EL (cell line): ENCODE measurements at regions not wholly inside any gene's neighbourhood (a gene's known extent, or its start where the extent isn't known, plus 50 kb on each side); places are given as distances from the start of the nearest gene placed in this dataset.
"Not testable (repeated sequence)": the region's sequence is repeated elsewhere in the genome, so short reads cannot be mapped to it uniquely, and the experiment has no call there.

ENCODE experiments used
- DNase-seq: peaks from one replicate; pipeline ENCODE4 v3.0.0-alpha.2; 2016

DNA sequence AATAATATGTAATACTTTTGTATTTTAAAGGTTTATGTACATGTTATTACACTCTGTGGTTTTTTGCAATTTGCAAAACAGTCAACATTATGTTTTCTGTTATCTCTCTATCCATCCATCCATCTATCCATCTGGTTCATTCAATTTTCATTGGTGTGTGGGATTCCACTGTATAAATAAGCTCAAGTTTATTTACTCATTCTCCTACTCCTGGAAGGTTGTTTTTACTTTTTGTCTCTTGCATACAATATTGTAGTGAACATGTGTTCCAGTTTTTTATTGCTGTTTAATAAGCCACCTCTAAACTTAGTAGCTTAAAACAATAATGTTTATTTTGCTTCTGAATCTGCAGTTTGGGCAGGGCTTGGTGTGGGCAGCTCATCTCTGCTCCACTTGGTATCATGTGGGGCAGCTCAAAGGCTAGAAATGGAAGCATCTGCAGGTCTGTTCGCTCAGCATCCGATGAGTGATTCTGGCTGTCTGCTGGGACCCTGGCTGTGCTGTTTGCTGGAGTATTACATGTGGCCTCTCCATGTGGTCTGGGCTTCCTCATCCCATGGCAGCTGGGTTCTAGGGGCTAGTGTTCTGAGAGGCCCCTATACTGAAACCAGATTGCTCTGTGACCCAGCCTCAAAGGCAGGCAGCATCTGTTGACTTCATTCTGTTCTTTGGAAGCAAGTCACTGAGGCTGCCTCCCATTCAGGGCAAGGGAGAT lies 98.8 kb downstream of the SLC25A47 start:
- no peak for DNase-seq

DNA sequence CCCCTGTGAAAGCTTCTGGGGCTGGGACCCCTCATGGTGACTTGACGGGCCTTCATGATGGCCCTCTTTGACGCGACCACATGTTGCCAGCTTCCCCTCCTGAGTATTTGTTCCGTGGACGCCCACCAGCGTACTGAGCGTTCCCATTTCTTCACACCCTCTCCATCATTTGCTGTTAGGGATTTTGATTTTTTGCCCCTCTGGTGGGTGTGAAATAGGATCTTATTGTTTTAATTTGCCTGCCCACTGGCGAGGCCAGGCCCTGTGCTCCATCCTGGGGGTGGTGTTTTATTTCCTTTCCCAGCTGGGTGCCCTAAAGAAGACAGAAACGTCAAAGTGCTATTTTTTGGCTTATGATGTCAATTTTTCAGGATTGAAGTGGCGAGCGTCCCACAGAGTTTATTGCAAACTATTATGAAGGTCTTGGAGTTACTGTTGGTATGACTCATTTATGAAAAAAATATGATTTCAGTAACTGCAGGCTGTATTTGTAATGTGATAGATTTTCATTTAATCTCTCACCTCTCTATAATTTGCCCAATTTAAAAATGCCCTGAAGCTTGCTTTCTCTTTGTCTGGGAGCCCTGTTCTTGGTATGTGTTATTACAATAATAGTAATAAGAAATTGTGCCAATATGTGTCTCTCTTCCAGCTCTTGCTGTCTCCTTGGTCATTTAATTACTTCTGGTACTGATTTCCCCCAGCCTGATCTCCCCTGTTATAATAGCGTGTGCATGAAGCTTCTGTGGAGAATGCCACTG lies 99.6 kb downstream of the SLC25A47 start:
- no peak for DNase-seq

DNA sequence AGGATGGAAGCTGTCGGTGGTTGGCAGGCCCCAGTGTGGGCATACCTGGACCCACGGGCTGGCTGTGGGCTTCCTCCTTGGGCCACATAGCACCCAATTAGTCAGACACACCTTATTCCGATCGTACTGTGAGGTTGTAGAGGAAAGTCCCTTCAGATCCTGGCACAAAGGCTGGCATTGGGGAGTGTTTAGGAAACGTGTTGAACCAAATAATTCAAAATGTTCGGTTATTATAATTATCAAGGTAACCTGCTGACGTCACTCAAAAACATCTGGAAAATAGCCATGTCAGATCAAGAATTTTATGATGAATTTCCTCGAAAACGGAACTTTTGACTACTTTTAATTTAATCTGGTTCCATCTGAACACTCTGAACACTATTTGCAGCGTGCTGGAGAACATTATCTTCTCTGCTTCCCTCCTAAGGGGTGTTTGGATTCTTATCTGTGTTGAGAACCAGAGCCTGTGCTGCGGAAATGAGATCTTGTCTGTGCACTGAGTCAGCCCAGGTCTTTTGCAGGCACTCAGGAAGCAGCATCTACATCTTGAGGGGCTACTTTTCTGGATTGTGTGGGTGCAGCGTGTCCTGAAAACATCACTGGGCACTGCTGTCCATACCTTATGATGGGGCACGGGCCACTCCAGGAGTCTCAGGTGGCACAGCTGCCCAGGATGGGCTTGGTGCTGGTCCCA lies 100.3 kb downstream of the SLC25A47 start:
- DNase-seq = no peak

DNA sequence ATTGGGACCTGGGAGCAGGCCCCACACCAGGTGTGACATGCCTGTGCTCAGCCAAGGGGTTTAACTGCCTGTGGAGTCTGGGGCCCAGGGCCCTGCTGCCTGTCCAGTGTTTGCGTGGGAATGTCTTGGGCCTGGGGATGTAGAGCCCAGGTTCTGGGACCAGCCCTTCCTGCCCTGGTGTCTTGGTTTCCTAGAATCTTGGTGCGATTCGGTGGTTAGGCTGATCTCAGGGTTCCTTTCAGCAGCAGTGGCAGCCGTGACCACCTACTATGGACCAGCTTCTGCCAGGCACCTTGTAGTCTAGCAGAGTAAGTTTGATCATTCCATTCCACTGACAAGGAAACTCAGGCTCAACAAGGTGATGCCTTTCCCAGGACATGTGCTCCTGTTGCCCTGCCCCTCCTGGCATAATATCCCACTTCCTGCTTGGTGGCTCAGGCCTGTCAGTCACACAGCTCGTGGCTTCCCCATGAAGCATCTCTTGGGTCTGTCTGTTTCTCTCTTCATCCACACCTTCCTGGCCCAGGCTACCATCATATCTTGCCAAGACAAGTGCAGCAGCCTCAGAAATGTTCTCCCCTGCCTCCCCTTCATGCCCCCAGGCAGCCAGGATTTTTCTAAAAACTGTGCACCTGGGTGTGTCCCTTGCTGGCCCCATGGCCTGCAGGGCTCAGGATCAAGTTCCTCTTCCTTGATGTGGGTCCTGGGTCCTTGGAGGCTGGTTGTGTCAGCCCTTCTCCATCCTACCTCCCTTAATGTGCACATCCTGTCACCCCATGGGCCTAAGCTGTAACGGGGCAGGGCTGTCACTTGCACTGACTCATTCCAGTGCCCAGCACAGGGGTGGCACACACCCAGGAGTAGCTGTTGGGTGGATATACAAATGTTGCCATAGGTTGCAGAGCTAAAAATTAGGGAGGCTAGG lies 101.6 kb downstream of the SLC25A47 start:
- no peak for DNase-seq

DNA sequence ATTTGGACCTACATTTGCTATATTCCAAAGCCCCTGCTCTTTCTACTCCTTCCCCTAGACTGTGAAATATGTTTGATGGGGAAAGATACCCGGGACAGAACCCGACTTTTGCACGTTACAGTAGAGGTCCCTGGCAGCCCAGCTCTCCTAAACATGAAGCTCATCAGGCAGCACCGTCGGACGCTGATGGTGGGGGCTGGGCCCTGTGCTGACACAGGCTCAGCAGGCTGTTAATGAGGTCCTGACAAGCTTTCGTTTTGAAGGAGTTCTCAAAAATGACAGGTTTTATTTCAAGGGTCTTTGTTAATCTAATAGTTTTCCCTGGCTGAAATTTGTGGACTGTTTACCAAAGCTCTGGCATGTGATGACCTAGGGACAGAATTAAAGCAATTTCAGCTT lies 102.3 kb downstream of the SLC25A47 start:
- DNase-seq = no peak

DNA sequence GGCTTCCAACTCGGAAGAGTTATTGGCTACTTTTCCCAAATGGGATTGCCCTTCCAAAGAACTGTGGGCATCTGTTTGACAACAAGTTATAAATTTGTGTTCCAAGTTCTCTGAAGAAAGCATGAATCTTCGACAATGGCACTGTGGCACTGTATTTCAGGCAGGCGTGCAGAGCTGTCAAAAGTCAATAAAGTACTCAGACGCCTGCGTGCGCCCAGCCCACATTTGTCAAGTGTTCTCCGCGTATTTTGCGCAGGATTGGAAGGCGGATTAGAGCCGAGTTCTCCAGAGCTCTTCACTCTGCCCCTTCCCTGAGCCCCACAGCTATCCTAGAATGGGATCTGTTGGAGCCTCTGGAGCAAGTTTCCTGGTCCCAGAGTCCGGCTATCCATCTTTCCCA lies 103.2 kb downstream of the SLC25A47 start:
- DNase-seq = no peak

DNA sequence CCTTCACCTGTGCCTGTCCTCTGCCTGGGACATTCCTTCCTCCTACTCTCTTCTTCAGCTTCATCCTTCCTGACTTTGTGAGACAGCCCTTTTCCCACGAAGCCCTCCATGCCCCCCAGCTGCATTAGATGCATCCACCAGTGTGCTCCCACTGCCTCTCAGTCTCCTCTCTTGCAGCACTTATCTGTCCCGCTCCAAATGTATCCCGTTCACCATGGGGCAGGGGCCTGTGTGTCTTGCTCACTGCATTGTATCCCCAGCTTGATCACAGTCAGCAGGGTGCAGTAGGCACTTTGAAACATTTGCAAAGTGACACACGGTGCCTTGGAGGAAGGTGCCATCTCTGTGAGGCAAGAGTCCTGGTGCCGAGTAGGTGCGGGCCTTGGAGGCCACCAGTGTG lies 104.0 kb downstream of the SLC25A47 start:
- DNase-seq = no peak

DNA sequence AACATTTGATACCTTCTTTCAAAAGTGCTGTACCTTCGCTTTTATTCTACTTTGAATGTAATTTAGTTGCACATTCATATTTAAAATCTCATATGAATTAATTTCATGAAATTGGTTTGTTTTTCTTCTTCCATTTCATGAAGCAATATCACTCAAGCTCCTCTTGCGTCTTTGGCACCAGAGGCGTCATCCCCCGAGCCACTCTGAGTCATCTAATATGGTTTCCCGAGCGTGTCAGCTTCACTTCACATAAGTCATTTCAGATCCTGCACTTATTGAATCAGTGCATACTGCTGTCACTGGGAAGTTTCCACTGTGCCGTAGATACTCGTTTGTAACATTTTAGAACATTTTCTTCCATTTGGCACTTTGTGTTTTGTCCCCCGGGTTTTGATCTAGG lies 105.6 kb downstream of the SLC25A47 start:
- DNase-seq = peak; percentile 65

DNA sequence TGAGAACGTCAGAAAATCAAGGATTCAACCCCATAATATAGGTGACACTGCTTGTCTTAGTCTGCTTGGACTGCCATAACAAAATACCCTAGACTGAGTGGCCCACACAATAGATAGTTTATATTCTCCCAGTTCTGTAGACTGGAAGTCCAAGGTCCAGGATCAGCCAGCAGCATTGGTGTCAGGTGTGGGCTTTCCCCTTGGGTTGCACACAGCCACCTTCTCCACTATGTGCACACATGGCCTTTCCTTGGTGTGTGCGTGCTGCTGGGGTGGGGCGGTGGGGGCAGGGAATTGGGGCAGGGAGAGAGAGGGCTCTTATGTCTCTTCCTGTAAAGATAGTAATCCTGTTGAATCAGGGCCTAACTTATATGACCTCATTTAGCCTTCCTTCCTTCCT lies 106.4 kb downstream of the SLC25A47 start:
- no peak for DNase-seq

DNA sequence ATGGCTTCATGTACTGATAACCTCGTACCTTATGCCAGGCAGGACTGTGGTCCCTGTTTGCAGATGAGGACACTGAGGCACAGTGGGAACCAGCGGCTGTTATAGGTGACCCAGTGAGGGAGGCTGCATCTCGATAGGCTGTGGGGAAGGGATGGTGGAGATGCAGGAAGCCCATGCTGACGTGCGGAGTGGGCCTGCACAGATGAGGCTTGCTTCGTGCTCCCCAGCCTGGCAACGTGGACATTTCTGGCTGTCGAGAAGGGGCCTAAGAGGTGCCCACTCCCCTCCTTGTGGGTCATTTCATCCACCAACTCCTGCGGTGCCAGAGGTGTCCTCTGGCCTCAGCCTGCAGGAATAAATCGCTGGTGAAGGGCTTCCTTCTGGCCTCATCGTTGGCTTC lies 107.4 kb downstream of the SLC25A47 start:
- DNase-seq = no peak

DNA sequence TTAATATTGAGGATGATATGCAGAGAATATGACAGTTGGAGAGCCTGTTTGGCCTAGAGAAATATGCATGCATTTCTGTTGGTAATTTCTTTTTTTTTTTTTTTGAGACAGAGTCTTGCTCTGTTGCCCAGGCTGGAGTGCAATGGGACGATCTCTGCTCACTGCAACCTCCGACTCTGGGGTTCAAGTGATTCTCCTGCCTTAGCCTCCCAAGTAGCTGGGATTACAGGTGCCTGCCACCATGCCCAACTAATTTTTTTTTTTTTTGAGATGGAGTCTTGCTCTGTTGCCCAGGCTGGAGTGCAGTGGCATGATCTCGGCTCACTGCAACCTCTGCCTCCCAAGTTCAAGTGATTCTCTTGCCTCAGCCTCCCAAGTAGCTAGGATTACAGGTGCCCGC lies 108.3 kb downstream of the SLC25A47 start:
- not testable (repeated sequence) for DNase-seq

DNA sequence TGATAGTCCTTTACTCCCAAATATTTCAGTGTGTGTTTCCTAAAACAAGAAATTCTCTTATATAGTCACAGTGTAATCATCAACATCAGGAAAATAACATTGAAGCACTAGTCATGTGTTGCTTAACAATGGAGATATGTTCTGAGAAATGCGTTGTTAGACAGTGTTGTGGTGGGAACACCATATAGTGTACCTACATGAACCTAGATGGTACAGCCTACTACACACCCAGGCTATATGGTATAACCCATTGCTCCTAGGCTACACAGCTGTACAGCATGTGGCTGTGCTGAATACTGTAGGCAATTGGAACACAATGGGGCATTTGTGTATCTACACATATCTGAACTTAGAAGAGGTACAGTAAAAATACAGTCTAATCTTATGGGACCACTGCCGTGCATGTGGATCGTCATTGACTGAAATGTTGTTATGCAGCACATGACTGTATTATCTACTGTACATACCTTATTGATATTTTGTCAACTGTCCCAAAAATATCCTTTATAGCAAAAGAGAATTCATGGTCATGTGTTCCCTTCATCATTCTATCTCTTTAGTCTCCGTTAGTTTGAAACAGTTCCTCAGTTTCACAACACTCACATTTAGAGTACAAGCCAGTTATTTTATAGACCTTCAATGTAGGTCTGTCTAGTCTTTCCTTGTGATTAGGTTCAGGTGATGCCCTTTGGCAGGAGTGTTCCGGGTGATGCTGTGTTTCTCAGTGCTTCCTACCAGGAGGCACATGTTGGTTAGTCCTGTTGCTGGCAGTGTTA lies 109.7 kb downstream of the SLC25A47 start:
- no peak for DNase-seq

DNA sequence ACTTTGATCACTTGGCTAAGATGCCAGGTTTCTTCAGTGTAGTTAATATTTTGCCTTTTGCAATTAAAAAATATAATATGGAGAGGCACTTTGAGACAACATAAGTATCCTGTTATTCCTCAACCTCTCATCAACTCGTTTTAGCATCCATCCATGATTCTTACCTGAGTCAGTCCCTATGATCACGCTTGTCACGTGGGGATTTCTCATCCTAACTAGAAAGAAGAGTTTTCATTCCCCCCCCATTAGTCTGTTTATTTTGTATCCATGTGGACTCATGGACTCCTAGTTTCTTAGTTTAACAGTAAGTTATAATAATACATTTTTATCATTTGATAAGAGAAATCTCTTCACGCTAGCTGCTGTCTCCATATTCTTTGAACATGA lies 110.3 kb downstream of the SLC25A47 start:
- no peak for DNase-seq

DNA sequence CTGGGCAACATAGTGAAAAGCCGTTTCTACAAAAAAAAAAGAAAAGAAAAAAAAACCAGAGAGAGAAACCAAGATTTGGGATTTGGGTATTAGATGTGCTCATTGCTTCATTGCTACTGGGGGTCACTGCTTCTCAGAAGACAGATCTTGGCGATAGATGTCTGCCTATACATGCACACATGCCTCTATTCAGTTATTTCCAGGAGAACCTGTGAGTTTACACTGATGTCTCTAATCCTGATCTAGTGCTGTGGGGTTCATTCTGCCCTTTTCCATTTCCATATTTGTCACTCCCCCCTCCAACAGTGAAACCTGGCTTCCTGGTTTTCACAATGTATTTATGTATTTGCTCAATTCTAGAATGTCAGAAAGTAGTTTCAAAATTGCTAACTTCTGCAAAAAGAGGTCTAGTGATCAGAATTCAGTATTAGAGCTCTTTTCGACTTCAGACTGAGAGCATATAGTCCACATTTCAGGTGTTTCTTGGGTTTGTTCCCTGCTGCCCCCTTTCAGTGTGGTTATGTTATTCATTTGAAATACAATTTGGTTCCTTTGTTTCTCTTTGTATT lies 111.0 kb downstream of the SLC25A47 start:
- DNase-seq = no peak

DNA sequence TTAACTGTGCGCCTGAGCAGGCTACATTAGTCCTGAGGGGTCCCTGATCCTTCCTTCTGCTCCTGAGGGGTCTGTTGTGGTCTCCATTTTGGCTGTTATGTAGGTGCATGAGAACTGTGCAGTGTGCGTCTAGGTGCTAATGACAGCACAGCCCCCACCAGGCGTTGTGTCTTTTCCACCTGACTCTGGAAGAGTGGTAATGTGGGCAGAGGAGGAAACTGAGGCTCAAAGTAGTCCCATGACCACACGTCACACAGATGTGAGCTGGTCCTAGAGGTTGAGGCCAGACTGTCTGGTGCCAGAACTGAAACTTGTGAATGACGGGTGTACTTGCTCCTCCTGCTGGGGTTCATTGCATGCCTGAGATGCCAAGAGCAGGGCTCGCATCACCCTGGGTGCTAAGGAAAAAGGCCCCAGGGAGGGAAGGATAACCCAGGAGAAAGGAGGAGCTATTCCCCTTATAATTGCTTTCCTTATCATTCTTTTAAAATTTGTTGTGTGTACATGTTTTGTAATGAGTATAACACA lies 111.8 kb downstream of the SLC25A47 start:
- DNase-seq = peak; percentile 62

DNA sequence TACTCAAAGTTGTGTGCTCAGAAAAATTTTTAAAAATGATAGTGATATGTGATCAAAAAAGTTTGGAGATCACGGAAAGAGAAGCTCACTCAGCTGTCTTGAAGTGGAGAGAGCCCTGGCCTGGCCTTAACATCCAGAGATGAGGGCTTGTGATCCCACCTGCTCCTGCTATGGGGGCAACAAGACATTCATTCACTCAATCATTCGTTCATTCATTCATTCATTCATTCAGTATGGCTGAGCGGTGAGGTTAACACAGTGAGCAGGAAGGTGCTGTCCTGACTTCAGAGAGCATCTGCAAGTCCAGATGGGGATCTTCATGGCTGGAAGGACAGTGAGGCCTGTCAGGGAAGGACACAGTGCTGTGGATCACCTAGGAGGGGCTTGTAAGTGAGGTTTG lies 112.3 kb downstream of the SLC25A47 start:
- DNase-seq = no peak

DNA sequence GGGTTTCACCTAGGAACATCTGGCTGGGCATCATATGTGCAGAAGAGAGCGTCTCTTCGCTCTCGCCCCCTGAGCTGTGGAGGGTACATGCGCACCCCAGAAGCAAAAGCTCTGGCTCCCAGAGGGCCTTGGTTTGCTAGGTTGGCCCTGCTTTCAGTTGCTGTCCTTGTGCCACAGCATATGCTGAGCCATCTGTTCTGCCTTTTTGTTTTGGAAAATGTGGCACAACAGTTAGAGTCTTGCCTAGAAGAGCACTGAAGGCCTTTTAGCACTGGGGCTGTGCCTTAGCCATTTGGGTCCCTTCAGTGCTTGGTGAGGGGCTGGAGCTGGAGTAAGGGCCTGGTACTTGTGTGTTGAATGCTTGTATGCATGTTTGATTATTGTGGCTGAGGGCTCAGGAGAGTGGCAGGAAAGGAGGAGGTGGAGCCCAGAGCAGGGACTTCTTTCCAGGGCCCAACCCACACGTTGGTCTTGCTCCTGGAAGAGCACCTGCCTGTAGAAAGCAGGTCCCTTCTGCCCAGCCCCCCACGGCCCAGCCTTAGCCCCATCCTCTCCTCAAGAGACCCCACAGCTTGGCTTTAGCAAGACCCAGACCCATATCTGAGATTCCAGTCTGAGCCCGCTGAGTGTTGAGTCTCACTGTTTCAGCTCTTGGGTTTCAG lies 113.7 kb downstream of the SLC25A47 start:
- no peak for DNase-seq

DNA sequence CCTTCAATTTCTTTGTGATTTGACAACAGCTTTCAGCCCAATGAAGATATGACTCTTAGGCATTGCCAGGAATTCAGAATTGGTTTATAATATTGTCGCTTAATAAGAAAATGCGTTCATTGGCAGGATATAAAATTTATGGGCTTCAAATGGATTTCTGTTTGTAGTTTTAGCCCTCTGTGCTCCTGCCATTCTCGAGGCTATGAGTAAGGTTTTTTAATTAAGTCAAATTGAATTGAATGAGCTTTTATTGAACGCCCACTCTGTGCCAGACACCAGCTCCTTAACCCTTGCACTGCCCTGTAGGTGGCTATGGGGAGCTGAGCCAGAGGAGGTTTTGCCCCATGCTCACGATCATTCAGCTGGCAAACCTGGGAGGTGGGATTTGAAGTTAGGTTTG lies 115.1 kb downstream of the SLC25A47 start:
- DNase-seq = no peak

DNA sequence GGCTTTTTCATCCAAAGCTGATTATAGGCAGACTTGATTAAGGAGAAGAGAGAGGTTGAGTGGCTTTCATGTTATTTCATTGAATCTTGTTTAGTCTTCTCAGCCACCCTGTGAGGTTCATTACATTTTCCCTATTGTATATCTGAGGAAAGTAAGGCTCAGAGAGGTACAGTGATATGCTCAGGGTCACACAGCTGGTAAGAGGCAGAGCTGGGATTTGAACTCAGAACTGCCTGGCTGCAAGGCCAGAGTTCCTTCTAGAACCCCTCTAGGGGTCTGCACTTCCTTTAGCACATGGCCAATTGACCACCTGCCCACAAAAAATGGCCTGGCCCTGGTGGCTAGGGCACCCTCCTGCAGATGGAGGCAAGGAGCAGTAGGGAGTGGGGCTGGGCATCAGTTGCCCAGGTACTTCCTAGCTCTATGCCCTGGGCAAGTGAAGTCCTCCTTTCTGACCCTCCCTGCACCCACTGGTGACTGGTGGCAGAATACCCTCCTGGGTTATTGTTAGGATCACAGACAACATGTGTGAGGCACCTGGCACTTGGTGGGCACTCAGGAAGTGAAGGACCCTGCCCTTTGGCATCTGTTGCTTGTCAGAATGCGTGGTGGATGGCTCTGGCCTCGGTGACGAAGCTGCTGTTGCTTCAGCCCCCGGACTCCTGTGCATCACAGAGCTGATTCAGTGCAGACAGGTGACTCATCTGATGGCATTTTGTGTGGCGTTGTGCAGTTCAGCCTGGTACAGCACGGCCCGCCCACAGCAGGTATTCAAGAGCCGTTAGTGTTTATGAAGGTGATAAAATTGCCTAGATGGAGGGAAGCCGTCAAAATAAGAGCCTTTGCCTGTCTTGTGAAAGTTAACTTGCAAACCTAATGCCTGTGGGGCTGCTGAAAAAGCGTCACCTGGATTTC lies 115.8 kb downstream of the SLC25A47 start:
- peak; percentile 85 for DNase-seq

DNA sequence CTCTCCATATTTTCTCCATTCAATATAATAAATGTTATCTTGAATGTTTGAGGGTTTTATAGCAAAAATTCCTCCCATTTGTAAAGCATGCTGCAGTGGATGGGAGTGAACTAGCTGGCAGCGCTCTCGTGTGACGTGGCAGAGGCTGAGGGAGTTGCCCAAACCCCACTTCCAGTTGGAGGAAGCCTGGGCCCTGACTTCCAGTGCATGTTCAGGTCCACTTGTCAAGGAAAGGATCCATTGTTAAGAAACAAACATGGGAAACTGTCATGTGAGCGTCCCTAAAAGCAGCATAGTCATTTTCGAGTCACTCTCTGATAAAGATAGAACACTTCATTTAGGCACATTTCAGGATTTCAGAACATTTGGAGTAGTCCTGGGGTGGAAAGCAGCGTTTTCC lies 116.6 kb downstream of the SLC25A47 start:
- no peak for DNase-seq
